HepG2 (cell line): ENCODE measurements at regions not wholly inside any gene's neighbourhood (a gene's known extent, or its start where the extent isn't known, plus 50 kb on each side); places are given as distances from the start of the nearest gene placed in this dataset.

ENCODE experiments used
- ATAC-seq: fragments of 200-7000 bp; cut with Tn5 transposase; 3 replicates; pipeline ENCODE4 v1.9.1; 2020; ENCODE audit warnings: mild to moderate bottlenecking, moderate library complexity
- BruUV-seq: library from RNA; stranded (reverse); fragments of 400-500 nt; replicated peaks from 2 replicates; lab custom pipeline; 2021; lab: Mats Ljungman, UMichigan
- CTCF ChIA-PET: fragments of 300-600 bp; formaldehyde crosslinking; extraction: SDS; loops from one replicate; lab custom pipeline; 2021; ENCODE audit warnings: low total read pairs, inconsistent platforms, low intra/inter-chr PET ratio; lab: Yijun Ruan, JAX
- POLR2A ChIA-PET: fragments of 350-600 bp; sonication (Branson Sonifier 250); formaldehyde crosslinking; loops from one replicate; lab custom pipeline; 2020; ENCODE audit warnings: antibody characterized with exemption, inconsistent platforms; lab: Yijun Ruan, JAX
- DNase-seq: peaks from one replicate; pipeline ENCODE4 v3.0.0-alpha.2; 2015; ENCODE audit warnings: low spot score
- FAIRE-seq: peaks from 3 replicates; lab custom pipeline; 2011; peaks lifted over from hg19 to GRCh38; lab: Jason Lieb, UNC
- H2AFZ ChIP-seq: one replicate; pipeline ENCODE4 v1.6.1; 2011; ENCODE audit warnings: low read length, inconsistent platforms
- H3K27ac ChIP-seq: fragments of 300-600 bp; 3 replicates; pipeline ENCODE4 v1.8.0; 2011; ENCODE audit warnings: mixed run types, mild to moderate bottlenecking, mixed read lengths, low read length, inconsistent platforms; ENCODE audit not compliant: insufficient read depth; ENCODE audit errors: extremely low read length
- H3K27me3 ChIP-seq, 2 experiments: fragments of 200-600 bp in 1 of 2; 2 replicates in 1 of 2; 3 replicates in 1 of 2; pipeline versions ENCODE4 v1.6.0 to v1.8.0; 2011; ENCODE audit warnings: low read length in 2 of 2, mild to moderate bottlenecking in 2 of 2, moderate library complexity in 2 of 2, inconsistent platforms in 1 of 2; ENCODE audit not compliant: insufficient read depth in 2 of 2, control insufficient read depth in 1 of 2
- H3K36me3 ChIP-seq, 2 experiments: fragments of 200-600 bp in 1 of 2; replicated peaks in 1 of 2; 2 replicates in 1 of 2; 3 replicates in 1 of 2; pipeline versions ENCODE4 v1.5.1 to v1.8.0; 2011; ENCODE audit warnings: low read length in 2 of 2, inconsistent platforms in 1 of 2; ENCODE audit not compliant: insufficient read depth in 2 of 2, control insufficient read depth in 1 of 2
- H3K4me1 ChIP-seq: 2 replicates; pipeline ENCODE4 v1.5.1; 2012; ENCODE audit warnings: low read length, inconsistent platforms; ENCODE audit not compliant: insufficient read depth
- H3K4me2 ChIP-seq: 2 replicates; pipeline ENCODE4 v1.6.0; 2011; ENCODE audit warnings: low read depth, low read length, inconsistent platforms
- H3K4me3 ChIP-seq, 3 experiments: fragments of 200-600 bp in 1 of 3; sonication (generic), shearing (Covaris generic) in 1 of 3; replicated peaks in 1 of 3; 2 replicates each; pipeline ENCODE4 v1.5.1; 2011 to 2016; ENCODE audit warnings: low read length in 3 of 3, inconsistent platforms in 2 of 3, low read depth in 2 of 3, mild to moderate bottlenecking in 2 of 3, control low read depth in 1 of 3, mixed read lengths in 1 of 3; ENCODE audit not compliant: insufficient read depth in 1 of 3
- H3K79me2 ChIP-seq: one replicate; pipeline ENCODE4 v1.6.1; 2011; ENCODE audit warnings: low read length, inconsistent platforms; ENCODE audit not compliant: insufficient read depth
- H3K9ac ChIP-seq: 2 replicates; pipeline ENCODE4 v1.6.0; 2011; ENCODE audit warnings: mild to moderate bottlenecking, low read depth, low read length, inconsistent platforms; ENCODE audit not compliant: insufficient read depth
- H3K9me3 ChIP-seq: 2 replicates; pipeline ENCODE4 v1.5.1; 2012; ENCODE audit warnings: mild to moderate bottlenecking, low read length
- H4K20me1 ChIP-seq: 2 replicates; pipeline ENCODE4 v1.6.0; 2011; ENCODE audit warnings: inconsistent platforms, mild to moderate bottlenecking, low read length, moderate library complexity; ENCODE audit not compliant: insufficient read depth
- CTCF ChIP-seq: sonication (generic); formaldehyde crosslinking; IDR thresholded peaks from 2 replicates; pipeline ENCODE4 v1.5.0; 2020; ENCODE audit warnings: mild to moderate bottlenecking, missing genetic modification reagents, moderate library complexity
- FOXO1 ChIP-seq: sonication (generic); formaldehyde crosslinking; IDR thresholded peaks from 2 replicates; pipeline ENCODE4 v1.4.0; 2020; ENCODE audit warnings: missing genetic modification reagents
- MEF2D ChIP-seq: sonication (generic); formaldehyde crosslinking; IDR thresholded peaks from 2 replicates; pipeline ENCODE4 v1.5.1; 2020; ENCODE audit warnings: mild to moderate bottlenecking, missing genetic modification reagents
- NFYC ChIP-seq: IDR thresholded peaks from 2 replicates; pipeline ENCODE4 v1.6.1; 2016; ENCODE audit warnings: missing genetic modification reagents, missing compliant biosample characterization
- NR3C1 ChIP-seq: sonication (generic); formaldehyde crosslinking; IDR thresholded peaks from 2 replicates; pipeline ENCODE4 v1.4.0; 2020; ENCODE audit warnings: missing genetic modification reagents
- ZNF646 ChIP-seq: sonication (generic); formaldehyde crosslinking; IDR thresholded peaks from 2 replicates; pipeline ENCODE4 v1.9.0; 2021; ENCODE audit warnings: mild to moderate bottlenecking, missing genetic modification reagents
- ZNF878 ChIP-seq: sonication (generic); formaldehyde crosslinking; IDR thresholded peaks from 2 replicates; pipeline ENCODE4 v1.8.1; 2023; ENCODE audit warnings: mild to moderate bottlenecking, missing genetic modification reagents, moderate library complexity
- WGBS: methylation state at CpG from one replicate; pipeline ENCODE4 v1.1.6; 2017; ENCODE audit warnings: low lambda C conversion rate; 5-methylcytosine and 5-hydroxymethylcytosine counted together
- in situ Hi-C: cut with HindIII; loops from 2 replicates; pipeline ENCODE4 v1.10.0; 2017; ENCODE audit warnings: low pct_unique_long_range_greater_than_20kb; ENCODE audit not compliant: extremely low pct_ligation_motif_present
- intact Hi-C: fragments of 100-400 bp; cut with micrococcal nuclease; formaldehyde crosslinking; loops from one replicate; pipeline ENCODE4 v1.10.0; 2022; ENCODE audit not compliant: unreplicated experiment

- TF ChIP-seq FOXO1, result no peak
- TF ChIP-seq ZNF646 (CRISPR knock-in tag), result no peak
- TF ChIP-seq ZNF878 (CRISPR knock-in tag), result no peak
- no peak for TF ChIP-seq NFYC (CRISPR knock-in tag)
- no peak for TF ChIP-seq NR3C1 (CRISPR knock-in tag)
- no peak for TF ChIP-seq MEF2D
- TF ChIP-seq CTCF (CRISPR knock-in tag), result no peak
- Histone ChIP-seq H3K4me1 (no peaks in the 10 kb centered on the region), H3K4me3 (no peak overlapping the region), H4K20me1 (no peaks in the 10 kb centered on the region), H2AFZ (no peak overlapping the region), H3K79me2 (no peaks in the 10 kb centered on the region), H3K9ac (no peak overlapping the region), H3K9me3 (no peaks in the 10 kb centered on the region), H3K4me2 (no peak overlapping the region), H3K27me3 (no peaks in the 10 kb centered on the region), H3K27ac (no peak overlapping the region), H3K36me3 (no peaks in the 10 kb centered on the region)
- CTCF ChIA-PET, result no interaction called here
- in situ Hi-C loops (no loop called here), intact Hi-C loops (no loop called here)
- no TSS peak for BruUV-seq
- POLR2A ChIA-PET, result no interaction called here
- DNase-seq, result no peak
- 77% methylated on average over 2 of the region's 2 CpGs for WGBS
- FAIRE-seq, result no peak
- ATAC-seq, result no peak
Measured at GRCh38 chr6:71368284-71368683, 79.7 kb downstream of the OGFRL1 start.
